AG04450 (cell line): ENCODE measurements at regions not wholly inside any gene's neighbourhood (a gene's known extent, or its start where the extent isn't known, plus 50 kb on each side); places are given as distances from the start of the nearest gene placed in this dataset.

Experiments
- CTCF ChIA-PET: fragments of 300-600, 350-600 bp; formaldehyde crosslinking; extraction: SDS; loops from one replicate; lab custom pipeline; 2022; ENCODE audit warnings: antibody characterized with exemption, inconsistent platforms; lab: Charles Lee
- POLR2A ChIA-PET: fragments of 350-600 bp; formaldehyde crosslinking; extraction: SDS; loops from one replicate; lab custom pipeline; 2021; ENCODE audit warnings: antibody characterized with exemption, inconsistent platforms; lab: Yijun Ruan, JAX
- DNase-seq: peaks from one replicate; pipeline ENCODE4 v3.0.0-alpha.2; 2011; ENCODE audit warnings: low read depth, low spot score
- H3K27ac ChIP-seq: one replicate; pipeline ENCODE4 v1.5.1; 2012; ENCODE audit warnings: low read depth, low read length, control low read depth
- H3K27me3 ChIP-seq: one replicate; pipeline ENCODE4 v1.6.0; 2012; ENCODE audit warnings: low read length; ENCODE audit not compliant: control insufficient read depth, insufficient read depth
- H3K4me3 ChIP-seq: 2 replicates; pipeline ENCODE4 v1.5.1; 2011; ENCODE audit warnings: mild to moderate bottlenecking, low read depth, low read length, control low read depth
- H3K9me3 ChIP-seq: 2 replicates; pipeline ENCODE4 v1.5.1; 2012; ENCODE audit warnings: low read length; ENCODE audit not compliant: control insufficient read depth, insufficient read depth
- TF ChIP-seq, protein P1 (sequence below): IDR thresholded peaks from 2 replicates; pipeline ENCODE4 v1.5.1; 2011; ENCODE audit warnings: low read depth, low read length, control low read depth, inconsistent platforms

DNA sequence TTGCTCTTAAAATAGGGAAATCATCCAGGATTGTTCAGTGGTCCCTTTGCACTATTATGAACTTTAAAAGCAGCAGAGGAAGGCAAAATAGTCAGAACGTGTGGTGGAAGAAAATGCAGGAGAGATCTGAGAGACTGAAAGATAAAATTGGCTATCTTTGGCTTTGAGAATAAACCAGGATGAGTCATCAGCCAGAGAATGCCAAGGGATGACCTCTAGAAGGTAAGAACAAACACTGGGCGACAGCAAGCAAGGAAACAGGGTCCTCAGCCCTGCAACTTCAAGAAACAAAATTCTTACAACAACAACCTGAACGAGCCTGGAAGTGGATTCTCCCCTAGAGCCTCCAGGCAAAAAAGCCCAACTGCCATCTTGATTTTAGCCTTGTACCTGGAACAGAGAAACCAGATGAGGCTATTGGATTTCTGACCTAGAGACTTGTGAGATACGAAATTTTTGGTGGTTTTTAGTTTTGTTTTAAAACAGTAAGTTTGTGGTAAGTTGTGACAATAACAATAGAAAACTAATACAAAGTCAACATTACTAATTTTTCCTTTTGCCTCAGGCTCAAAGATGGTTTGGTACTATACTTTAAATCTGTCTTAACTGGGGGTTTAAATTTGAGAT lies 130.2 kb upstream of the CNTNAP2 start:
- H3K9me3 ChIP-seq: no peaks in the 10 kb centered on the region
- H3K27me3 ChIP-seq: no peaks in the 10 kb centered on the region
- H3K27ac ChIP-seq: no peak overlapping the region
- ChIA-PET POLR2A (no interaction called here), CTCF (no interaction called here)
- TF ChIP-seq, protein P1, sequence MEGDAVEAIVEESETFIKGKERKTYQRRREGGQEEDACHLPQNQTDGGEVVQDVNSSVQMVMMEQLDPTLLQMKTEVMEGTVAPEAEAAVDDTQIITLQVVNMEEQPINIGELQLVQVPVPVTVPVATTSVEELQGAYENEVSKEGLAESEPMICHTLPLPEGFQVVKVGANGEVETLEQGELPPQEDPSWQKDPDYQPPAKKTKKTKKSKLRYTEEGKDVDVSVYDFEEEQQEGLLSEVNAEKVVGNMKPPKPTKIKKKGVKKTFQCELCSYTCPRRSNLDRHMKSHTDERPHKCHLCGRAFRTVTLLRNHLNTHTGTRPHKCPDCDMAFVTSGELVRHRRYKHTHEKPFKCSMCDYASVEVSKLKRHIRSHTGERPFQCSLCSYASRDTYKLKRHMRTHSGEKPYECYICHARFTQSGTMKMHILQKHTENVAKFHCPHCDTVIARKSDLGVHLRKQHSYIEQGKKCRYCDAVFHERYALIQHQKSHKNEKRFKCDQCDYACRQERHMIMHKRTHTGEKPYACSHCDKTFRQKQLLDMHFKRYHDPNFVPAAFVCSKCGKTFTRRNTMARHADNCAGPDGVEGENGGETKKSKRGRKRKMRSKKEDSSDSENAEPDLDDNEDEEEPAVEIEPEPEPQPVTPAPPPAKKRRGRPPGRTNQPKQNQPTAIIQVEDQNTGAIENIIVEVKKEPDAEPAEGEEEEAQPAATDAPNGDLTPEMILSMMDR: no peak
- H3K4me3 ChIP-seq: no peak overlapping the region
- DNase-seq: no peak

DNA sequence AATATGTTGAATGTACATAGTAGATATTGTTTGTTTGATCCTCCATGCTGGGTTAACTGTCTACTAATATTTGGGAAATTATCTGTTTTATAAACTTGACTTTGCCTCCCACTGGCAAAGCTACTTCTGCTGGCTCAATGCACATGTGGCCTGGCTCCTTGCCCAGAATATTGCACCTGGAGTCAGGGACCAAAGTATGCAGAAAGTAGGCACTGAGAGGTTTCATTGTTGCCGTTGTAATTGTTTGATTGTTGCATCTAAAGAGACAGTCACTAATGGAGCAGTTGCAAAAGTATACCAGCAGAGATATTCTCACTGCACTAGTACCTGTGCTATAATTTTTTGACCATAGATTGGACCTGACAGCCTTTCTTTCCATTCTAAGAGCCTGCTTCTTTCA lies 137.8 kb upstream of the CNTNAP2 start:
- DNase-seq: no peak
- Histone ChIP-seq H3K27me3 (no peaks in the 10 kb centered on the region), H3K9me3 (peaks cover 4% of the 10 kb centered on the region), H3K27ac (no peak overlapping the region), H3K4me3 (no peak overlapping the region)
- ChIA-PET CTCF (no interaction called here), POLR2A (no interaction called here)
- TF ChIP-seq, protein P1: no peak

DNA sequence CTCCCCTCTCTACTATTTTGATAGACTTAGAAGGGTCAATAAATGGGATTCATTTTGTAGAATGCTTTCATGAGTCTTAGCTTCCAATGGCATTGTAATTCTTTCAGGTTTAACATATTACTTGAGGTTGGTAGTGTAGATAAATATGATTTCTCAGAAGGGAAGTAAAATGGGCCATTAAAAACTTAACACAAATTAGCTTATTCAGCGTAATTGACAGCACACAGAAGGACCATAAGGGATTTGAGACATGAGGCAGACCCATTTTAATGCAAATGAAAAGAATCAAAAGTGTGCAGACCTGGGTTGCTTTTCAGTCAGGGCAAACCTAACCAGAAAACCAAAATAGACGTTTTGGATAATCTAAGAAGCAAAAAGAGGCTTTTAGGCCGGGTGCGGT lies 156.6 kb upstream of the CNTNAP2 start:
- TF ChIP-seq, protein P1: no peak
- H3K4me3 ChIP-seq: no peak overlapping the region
- no peak for DNase-seq
- no peak overlapping the region for H3K27ac ChIP-seq
- ChIA-PET POLR2A (no interaction called here), CTCF (no interaction called here)
- no peaks in the 10 kb centered on the region for H3K27me3 ChIP-seq
- peaks cover 15% of the 10 kb centered on the region for H3K9me3 ChIP-seq

DNA sequence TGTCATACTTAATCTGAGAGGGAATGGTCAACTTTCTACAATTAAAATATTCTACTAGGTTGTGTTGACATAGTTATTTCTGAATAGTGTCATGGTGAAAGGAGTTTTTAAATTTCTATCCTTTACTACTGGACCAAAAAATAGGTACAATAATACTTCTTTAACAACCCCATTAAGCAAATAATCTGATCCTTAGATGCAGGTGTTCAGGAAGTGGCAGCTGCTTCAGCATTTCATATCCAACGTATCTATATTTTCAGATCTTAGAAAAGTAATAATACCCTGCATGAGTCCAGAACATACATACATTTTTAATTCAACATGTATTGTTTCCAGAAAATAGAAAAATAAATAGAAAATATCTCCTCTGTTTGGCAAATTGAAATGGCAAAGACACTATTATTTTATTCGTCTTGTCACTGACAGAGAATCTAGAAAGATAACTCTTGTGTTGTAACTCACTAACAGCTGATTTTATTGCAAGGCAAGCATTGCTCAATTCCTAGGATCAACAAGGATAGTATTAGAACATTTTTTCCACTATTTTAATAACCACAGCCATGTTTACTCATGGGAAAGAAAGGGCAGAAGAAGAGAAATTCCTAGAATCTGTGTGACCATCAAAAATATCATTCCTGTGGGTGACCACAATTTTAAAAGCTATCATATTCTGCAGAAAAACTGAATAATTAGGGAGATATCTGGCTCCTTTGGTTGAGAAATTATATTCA lies 159.3 kb upstream of the CNTNAP2 start:
- ChIA-PET CTCF (no interaction called here), POLR2A (no interaction called here)
- TF ChIP-seq, protein P1: no peak
- H3K27me3 ChIP-seq: no peaks in the 10 kb centered on the region
- H3K27ac ChIP-seq: no peak overlapping the region
- H3K9me3 ChIP-seq: peaks cover 2% of the 10 kb centered on the region
- no peak for DNase-seq
- no peak overlapping the region for H3K4me3 ChIP-seq

DNA sequence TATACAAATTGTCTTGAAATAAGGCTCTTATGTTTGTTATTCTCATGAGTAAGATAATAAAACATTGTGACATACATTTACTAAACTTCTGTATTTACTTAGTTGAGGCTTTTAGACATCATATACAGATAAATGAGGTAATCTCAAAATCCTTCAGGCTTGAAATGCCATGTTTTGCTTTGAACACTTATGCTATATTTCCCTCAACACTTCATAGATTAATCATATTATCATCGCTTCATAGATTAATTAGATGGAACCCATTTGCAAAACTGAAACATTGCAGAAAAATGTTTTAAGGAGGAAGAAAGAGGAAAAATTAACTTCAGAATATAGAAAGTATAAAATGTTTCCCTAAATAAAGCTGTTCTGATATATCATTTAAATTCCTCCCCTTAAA lies 165.0 kb upstream of the CNTNAP2 start:
- ChIA-PET CTCF (no interaction called here), POLR2A (no interaction called here)
- Histone ChIP-seq H3K27ac (no peak overlapping the region), H3K27me3 (no peaks in the 10 kb centered on the region), H3K9me3 (no peaks in the 10 kb centered on the region), H3K4me3 (no peak overlapping the region)
- DNase-seq: no peak
- TF ChIP-seq, protein P1: no peak
